ENCODE measurements at regions not wholly inside any gene's neighbourhood (a gene's known extent, or its start where the extent isn't known, plus 50 kb on each side); places are given as distances from the start of the nearest gene placed in this dataset.

- TF ChIP-seq YY1 (IDR thresholded peaks at IDR 0.05): no peak
- no peak for TF ChIP-seq GABPA (IDR thresholded peaks at IDR 0.05 in 1 of 2, conservative IDR thresholded peaks at IDR 0.05 in 1 of 2)
- TF ChIP-seq FOXA1 (IDR thresholded peaks at IDR 0.05): no peak
- no peak for TF ChIP-seq ZBTB33 (IDR thresholded peaks at IDR 0.05)
- H3K9me3 ChIP-seq (ENCODE audit: control insufficient read depth in 4 of 4, low read length in 3 of 4): no peaks in the 10 kb centered on the region
- H3K4me1 ChIP-seq (ENCODE audit: control insufficient read depth in 4 of 4, insufficient read depth in 4 of 4, low read length in 3 of 4): no peaks in the 10 kb centered on the region
- H3K4me3 ChIP-seq (ENCODE audit: low read depth in 1 of 3, low read length in 3 of 3): no peak overlapping the region
- no peak for DNase-seq (ENCODE audit: low spot score)
- no peak overlapping the region for H3K9ac ChIP-seq (ENCODE audit: low read depth in 1 of 2, low read length in 2 of 2)
- H3K36me3 ChIP-seq (ENCODE audit: control insufficient read depth in 4 of 4, insufficient read depth in 3 of 4, low read depth in 1 of 4, low read length in 3 of 4): no peaks in the 10 kb centered on the region
- 82% methylated on average over 4 of the region's 4 CpGs for WGBS
- no peak overlapping the region for H3K27ac ChIP-seq (ENCODE audit: low read depth in 1 of 2, low read length in 2 of 2)
- H3K27me3 ChIP-seq (ENCODE audit: control insufficient read depth in 4 of 4, insufficient read depth in 4 of 4, low read length in 3 of 4): no peaks in the 10 kb centered on the region
These were observed 237.2 kb downstream of the SPATA18 start for GRCh38 chr4:52288212-52288855.

- TF ChIP-seq FOXA1 (IDR thresholded peaks at IDR 0.05) (no peak), JUND (IDR thresholded peaks at IDR 0.05) (no peak), MAX (IDR thresholded peaks at IDR 0.05) (no peak)
- 62% methylated on average over 4 of the region's 4 CpGs for WGBS
- no peaks in the 10 kb centered on the region for H3K36me3 ChIP-seq (ENCODE audit: control insufficient read depth in 4 of 4, insufficient read depth in 3 of 4, low read depth in 1 of 4, low read length in 3 of 4)
- H3K27ac ChIP-seq (ENCODE audit: low read depth in 1 of 2, low read length in 2 of 2): no peak overlapping the region
- no peak overlapping the region for H3K4me3 ChIP-seq (ENCODE audit: low read depth in 1 of 3, low read length in 3 of 3)
- no peaks in the 10 kb centered on the region for H3K27me3 ChIP-seq (ENCODE audit: control insufficient read depth in 4 of 4, insufficient read depth in 4 of 4, low read length in 3 of 4)
- H3K4me1 ChIP-seq (ENCODE audit: control insufficient read depth in 4 of 4, insufficient read depth in 4 of 4, low read length in 3 of 4): no peaks in the 10 kb centered on the region
- H3K9me3 ChIP-seq (ENCODE audit: control insufficient read depth in 4 of 4, low read length in 3 of 4): no peaks in the 10 kb centered on the region
- no peak for DNase-seq (ENCODE audit: low spot score)
- no peak overlapping the region for H3K9ac ChIP-seq (ENCODE audit: low read depth in 1 of 2, low read length in 2 of 2)
These were observed 239.4 kb downstream of the SPATA18 start for GRCh38 chr4:52290466-52290865.

GRCh38 chr4:52292245-52292644 is 241.1 kb downstream of the SPATA18 start:
- Histone ChIP-seq H3K27me3 (ENCODE audit: control insufficient read depth in 4 of 4, insufficient read depth in 4 of 4, low read length in 3 of 4) (no peaks in the 10 kb centered on the region), H3K4me3 (ENCODE audit: low read depth in 1 of 3, low read length in 3 of 3) (no peak overlapping the region), H3K27ac (ENCODE audit: low read depth in 1 of 2, low read length in 2 of 2) (no peak overlapping the region), H3K9ac (ENCODE audit: low read depth in 1 of 2, low read length in 2 of 2) (no peak overlapping the region), H3K9me3 (ENCODE audit: control insufficient read depth in 4 of 4, low read length in 3 of 4) (no peaks in the 10 kb centered on the region), H3K36me3 (ENCODE audit: control insufficient read depth in 4 of 4, insufficient read depth in 3 of 4, low read depth in 1 of 4, low read length in 3 of 4) (no peaks in the 10 kb centered on the region), H3K4me1 (ENCODE audit: control insufficient read depth in 4 of 4, insufficient read depth in 4 of 4, low read length in 3 of 4) (no peaks in the 10 kb centered on the region)
- no peak for TF ChIP-seq HNF4A (conservative IDR thresholded peaks at IDR 0.05)
- TF ChIP-seq EGR1 (IDR thresholded peaks at IDR 0.05; ENCODE audit: low read depth in 2 of 2): no peak
- TF ChIP-seq NR2F2 (IDR thresholded peaks at IDR 0.05): no peak
- no peak for TF ChIP-seq REST (IDR thresholded peaks at IDR 0.05)
- TF ChIP-seq RAD21 (IDR thresholded peaks at IDR 0.05): no peak
- TF ChIP-seq TAF1 (conservative IDR thresholded peaks at IDR 0.05): no peak
- TF ChIP-seq FOXA2 (IDR thresholded peaks at IDR 0.05): no peak
- TF ChIP-seq MAX (IDR thresholded peaks at IDR 0.05): no peak
- no peak for TF ChIP-seq GABPA (IDR thresholded peaks at IDR 0.05 in 1 of 2, conservative IDR thresholded peaks at IDR 0.05 in 1 of 2)
- no peak for TF ChIP-seq CTCF (IDR thresholded peaks at IDR 0.05; ENCODE audit: low read depth, low read length, missing input control)
- TF ChIP-seq SP1 (IDR thresholded peaks at IDR 0.05): no peak
- no peak for TF ChIP-seq YY1 (IDR thresholded peaks at IDR 0.05)
- no peak for TF ChIP-seq ATF3 (IDR thresholded peaks at IDR 0.05)
- no peak for TF ChIP-seq FOXA1 (IDR thresholded peaks at IDR 0.05)
- no peak for TF ChIP-seq RXRA (IDR thresholded peaks at IDR 0.05)
- TF ChIP-seq HNF4G (IDR thresholded peaks at IDR 0.05): no peak
- no peak for TF ChIP-seq JUND (IDR thresholded peaks at IDR 0.05)
- TF ChIP-seq ZBTB33 (IDR thresholded peaks at IDR 0.05): no peak
- no peak for DNase-seq (ENCODE audit: low spot score)

Measured in liver (tissue), 8 donors.